ENCODE measurements at regions not wholly inside any gene's neighbourhood (a gene's known extent, or its start where the extent isn't known, plus 50 kb on each side); places are given as distances from the start of the nearest gene placed in this dataset.

DNA sequence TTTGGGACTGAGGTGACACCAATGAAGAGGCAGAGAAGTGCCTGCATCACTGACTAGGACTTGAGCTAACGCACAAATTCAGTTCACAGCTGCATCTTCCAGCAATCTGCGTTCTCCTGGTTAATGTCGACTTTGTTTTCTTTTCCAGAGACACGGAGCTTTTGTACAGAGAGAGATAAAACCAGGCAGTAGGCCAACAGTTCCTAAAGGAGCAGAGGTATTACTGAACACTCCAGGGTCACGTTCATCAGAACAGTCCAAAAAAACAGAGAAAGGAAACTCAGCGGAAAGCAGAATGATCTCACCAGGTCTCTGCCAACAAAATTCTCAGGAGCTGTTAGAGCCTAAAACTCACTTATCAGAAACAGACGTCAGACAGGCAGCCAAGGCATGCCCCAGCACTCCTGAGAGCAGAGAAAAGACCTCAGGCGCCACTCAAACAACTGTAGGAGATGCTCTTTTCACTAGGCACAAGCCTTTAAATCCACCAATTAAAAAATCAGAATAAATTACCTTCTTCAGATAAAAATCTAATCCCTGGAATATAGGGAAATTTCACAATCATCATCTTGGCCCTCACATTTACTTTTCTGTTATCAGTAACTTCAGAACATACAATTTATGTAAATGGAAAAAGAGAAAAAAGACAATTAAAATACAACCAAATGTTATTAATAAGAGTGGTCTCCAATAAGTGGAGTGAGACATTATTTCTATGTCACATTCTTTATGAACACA is 95.9 kb upstream of the SPTBN1 start:
- peak in 2 of 56 donors; percentile 28 to 58 for DNase-seq

DNA sequence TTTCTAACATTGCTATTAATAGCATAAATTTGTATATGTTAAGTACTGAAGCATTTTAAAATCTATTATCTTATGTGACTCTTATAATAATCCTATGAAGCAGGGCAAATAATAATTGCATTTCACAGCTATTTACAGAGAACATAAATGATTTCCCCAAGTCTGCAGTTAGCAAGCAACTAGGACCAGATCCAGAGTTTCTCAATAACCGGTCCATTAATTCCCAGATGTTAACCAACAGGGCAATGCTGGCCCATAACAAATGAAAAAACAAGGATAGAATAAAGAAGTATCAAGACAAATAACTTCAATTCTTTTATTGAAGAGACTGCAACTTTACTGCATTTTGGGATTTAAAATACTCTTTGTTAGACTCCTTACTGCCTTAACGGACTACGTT is 91.7 kb upstream of the SPTBN1 start:
- no peak for DNase-seq

DNA sequence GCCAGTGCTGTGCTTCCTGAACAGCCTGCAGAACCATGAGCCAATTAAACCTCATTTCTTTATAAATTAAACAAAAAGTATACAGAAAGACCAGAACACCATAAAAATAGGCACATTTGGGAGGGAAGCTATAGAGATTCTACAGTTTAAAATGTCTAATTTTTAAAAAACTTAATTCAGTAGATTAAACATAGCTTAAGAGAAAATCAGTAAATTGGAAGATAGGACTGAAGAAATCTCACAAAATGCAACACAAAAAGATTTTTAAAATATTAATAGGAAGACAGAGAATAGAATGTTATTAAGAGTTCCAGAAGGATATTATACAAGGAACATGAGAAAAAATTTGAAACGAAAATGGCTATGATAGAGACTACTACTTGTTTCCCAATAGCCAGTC is 90.5 kb upstream of the SPTBN1 start:
- no peak for DNase-seq

DNA sequence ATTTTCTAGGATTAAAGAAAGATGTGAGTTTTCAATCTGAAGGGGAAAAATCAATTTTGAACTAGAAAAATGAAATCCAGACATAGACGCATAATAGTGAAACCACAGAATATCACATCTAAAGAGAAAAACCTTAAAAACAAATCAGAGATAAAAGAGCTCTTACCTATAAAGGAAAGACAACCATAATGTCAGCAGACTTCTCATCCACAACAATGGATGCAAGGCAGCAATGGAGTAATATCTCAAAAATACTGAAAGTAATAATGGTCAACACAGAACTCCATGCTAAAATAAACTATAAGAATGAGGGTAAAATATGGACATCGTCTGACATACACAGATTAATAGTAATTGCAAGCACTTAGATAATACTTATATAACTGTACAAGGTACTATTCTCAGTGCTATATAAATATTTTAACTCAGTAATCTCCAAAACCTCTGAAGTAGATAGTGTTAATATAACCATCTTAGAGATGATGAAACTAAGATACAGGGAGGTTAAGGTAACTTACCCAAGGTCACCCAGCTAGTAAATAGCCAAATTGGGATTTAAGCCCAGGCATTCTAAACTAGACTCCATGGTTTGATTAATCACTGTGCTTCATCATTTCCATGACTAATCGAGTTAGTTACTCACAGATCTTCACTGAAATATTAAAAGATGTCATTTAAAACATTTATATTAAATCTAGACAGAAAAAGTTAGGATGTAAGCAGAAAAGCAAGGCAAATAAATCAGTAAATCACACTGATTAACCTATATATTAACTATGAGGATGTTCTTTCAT is 89.4 kb upstream of the SPTBN1 start:
- DNase-seq = no peak

GRCh38 chr2:54370405-54371104 is 85.6 kb upstream of the SPTBN1 start:
- DNase-seq = no peak

- DNase-seq = no peak
Measured at GRCh38 chr2:54371460-54372065, 84.6 kb upstream of the SPTBN1 start.

DNA sequence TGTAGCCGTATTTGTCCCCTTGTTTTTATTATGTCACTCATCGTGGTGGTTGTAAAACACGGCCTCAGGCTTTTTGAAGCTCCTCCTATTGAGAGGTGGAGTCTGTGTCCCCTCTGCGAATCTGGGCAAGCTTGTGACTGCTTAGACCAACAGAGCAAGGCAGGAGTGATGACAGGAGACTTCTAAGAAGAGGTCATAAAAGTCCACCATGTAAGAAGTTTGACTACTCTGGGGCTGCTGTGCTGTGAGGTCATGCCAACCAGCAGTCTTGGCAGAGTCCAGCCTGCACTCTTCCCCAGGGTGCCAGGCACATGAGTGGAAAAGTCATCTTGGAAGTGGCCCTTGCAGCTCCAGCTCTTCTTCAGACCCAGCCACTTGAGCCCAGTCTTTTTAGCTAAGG is 83.8 kb upstream of the SPTBN1 start:
- DNase-seq = no peak

DNA sequence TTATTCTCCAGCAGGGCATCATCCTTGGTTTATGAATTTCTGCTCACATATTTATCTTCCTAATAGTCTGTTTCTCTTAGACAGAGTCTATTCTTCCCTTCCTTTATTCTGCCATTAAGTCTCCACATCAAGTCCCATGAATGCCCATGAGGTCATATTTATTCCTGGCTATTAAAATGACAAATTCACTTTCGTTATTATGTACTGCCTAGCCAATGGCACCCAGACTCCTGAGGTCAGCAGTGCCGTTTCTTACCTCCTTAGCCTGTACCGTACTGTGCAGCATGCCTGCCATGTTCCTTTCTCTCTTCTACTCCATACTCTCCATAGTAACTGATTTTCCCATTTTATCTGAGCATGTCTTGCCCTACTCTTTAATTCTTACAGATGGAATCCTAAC is 82.3 kb upstream of the SPTBN1 start:
- no peak for DNase-seq

- DNase-seq = no peak
Measured at GRCh38 chr2:54374591-54375364, 81.3 kb upstream of the SPTBN1 start.

DNA sequence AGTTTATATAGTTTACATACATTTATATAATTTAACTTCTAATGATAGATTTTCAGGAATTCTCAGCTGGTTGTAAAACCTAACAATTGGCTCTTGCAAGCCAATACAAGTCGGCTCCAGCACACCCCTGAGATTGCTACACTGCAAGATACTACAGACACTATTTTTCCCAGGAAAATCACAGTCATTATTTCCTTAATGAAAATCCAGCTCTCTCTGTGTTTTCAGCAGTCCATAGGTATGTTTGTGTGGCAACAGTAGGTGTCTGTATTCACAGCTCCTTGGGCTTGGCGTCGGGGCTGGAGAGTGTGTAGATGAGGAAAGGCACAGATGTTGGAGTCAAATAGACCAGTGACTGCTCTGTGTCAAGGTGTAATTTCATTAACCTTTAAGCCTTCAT is 78.7 kb upstream of the SPTBN1 start:
- no peak for DNase-seq

- DNase-seq = no peak
Measured at GRCh38 chr2:54377901-54378493, 78.1 kb upstream of the SPTBN1 start.

DNA sequence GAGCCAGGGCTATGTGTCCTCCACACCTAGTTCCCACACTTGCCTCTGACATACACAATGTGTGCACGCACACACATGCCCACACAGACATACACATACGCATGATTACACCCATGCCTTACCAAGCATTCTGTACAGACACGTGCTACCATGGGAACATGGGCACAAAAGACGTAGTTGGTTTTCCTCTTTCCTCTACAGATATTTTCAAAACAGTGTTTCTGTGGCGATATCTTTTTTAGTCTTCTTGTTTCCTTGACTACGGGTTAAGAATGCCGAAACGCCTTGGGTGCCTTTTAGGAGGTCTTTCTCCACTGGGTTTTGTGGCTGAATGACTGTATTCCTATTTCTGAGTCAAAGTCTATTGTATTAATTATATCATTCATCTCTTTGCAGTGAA is 75.5 kb upstream of the SPTBN1 start:
- peak in 2 of 56 donors; percentile 31 to 37 for DNase-seq

GRCh38 chr2:54381293-54381692 is 74.8 kb upstream of the SPTBN1 start:
- DNase-seq = no peak

DNA sequence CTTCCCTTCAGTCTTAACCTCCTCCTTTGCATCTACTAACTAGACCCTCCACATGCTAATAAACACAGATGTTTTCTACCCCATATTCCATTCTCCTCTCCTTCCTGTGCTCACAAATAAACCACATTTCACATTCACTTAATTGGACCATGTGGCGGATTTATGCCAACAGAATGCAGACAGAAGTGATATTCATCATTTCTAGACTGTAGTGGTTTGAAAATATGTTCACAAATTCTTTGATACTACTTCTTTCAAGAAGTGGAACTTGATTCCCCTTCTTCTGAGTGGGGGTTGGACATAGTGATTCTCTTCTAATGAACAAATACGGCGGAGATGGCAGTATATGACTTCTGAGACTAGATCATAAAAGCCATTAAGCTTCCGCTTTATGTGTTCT is 73.5 kb upstream of the SPTBN1 start:
- no peak for DNase-seq

DNA sequence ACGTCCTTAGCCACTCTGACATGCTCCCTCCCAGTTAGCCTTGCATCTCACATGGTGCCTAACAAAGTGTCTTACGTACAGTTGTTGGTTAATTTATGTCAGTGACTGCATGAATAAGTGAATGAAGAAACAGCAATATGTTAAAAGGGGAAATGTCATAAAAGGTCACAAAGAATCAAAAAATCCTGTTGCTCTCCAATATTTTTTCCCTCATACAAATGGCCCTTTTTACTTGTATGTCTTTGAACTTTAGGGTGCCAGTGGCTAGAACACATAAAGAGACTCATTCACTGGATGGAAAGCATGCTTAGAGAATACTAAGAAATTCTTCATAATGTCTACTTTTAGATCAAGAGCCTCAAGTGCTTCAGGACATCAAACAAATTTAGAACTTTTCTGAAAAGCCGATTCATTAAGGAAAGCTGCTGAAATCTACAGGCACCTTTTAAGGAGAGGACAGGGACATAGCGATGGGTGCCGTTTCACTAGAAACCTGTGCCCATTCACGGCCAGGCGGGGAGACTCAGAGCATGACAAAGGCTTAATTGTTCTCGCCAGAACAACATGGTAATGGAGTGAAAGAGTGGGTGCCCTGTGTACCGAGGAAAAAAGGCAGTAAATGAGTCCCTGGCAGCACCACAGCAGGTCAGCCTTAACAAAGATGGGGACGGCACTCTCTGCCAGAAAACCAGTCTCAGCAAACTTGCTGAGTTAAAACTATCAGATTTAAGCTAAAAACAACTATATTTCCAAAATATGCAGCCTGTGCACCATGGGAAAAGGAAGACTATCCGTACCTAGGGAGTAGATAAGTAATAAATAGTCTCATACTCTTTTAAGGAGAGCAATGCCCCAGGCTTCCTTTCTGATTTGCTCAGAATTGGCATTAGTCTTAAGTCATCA is 71.6 kb upstream of the SPTBN1 start:
- peak in 52 of 56 donors; percentile 15 to 89 (median 62) for DNase-seq

GRCh38 chr2:54385271-54385670 is 70.9 kb upstream of the SPTBN1 start:
- DNase-seq = no peak

GRCh38 chr2:54386585-54386984 is 69.5 kb upstream of the SPTBN1 start:
- no peak for DNase-seq

GRCh38 chr2:54387059-54387991 is 68.8 kb upstream of the SPTBN1 start:
- DNase-seq = no peak
